GM23338 (cell line): ENCODE measurements at regions not wholly inside any gene's neighbourhood (a gene's known extent, or its start where the extent isn't known, plus 50 kb on each side); places are given as distances from the start of the nearest gene placed in this dataset.

Source experiments
- EZH2 ChIP-seq: fragments of 200-600 bp; sonication (generic); IDR thresholded peaks from one replicate; pipeline ENCODE4 v1.8.0; 2017; ENCODE audit warnings: antibody characterized with exemption, mild to moderate bottlenecking, low read depth; ENCODE audit not compliant: unreplicated experiment
- EZH2phosphoT487 ChIP-seq: fragments of 200-600 bp; sonication (generic); IDR thresholded peaks from one replicate; pipeline ENCODE4 v1.8.1; 2018; ENCODE audit warnings: antibody characterized with exemption; ENCODE audit not compliant: unreplicated experiment
- JUNB ChIP-seq: IDR thresholded peaks from one replicate; pipeline ENCODE4 v1.6.1; 2016; ENCODE audit warnings: antibody characterized with exemption; ENCODE audit not compliant: unreplicated experiment
- POLR2AphosphoS5 ChIP-seq: IDR thresholded peaks from 2 replicates; pipeline ENCODE4 v1.6.1; 2016; ENCODE audit warnings: antibody characterized with exemption, low read depth
- ZNF114 ChIP-seq: fragments of 250-450 bp; sonication (Bioruptor Pico); IDR thresholded peaks from 2 replicates; pipeline ENCODE4 v1.5.0; 2020; ENCODE audit warnings: mild to moderate bottlenecking, moderate library complexity
- TF ChIP-seq, protein P1 (sequence below), 2 experiments: fragments of 200-600 bp in 1 of 2; sonication (generic) in 1 of 2; conservative IDR thresholded peaks; 2 replicates each; pipeline versions ENCODE4 v1.5.1 to v1.6.1; 2016 to 2017; ENCODE audit warnings: antibody characterized with exemption in 2 of 2, low read depth in 2 of 2, mild to moderate bottlenecking in 2 of 2, moderate library complexity in 1 of 2

DNA sequence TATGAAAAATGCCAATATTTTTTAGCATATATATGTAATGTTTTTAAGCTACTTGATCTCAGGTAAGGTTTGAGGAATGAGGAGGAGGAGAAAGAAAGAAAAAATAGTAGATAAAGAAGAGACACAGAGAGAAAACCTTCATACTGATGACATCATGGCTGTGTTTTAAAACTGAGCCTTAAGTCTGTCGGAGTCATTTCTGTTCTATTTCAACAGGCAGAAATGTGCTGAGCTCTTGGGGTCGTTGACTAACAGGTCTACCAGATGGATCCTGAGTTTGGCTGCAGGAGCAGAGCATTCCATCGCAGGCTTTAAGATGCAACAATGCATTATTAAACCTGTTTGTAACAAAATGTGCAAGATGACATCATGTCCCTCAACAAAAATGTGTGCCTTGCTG is 356.0 kb downstream of the TGFB2 start:
- TF ChIP-seq, protein P1, sequence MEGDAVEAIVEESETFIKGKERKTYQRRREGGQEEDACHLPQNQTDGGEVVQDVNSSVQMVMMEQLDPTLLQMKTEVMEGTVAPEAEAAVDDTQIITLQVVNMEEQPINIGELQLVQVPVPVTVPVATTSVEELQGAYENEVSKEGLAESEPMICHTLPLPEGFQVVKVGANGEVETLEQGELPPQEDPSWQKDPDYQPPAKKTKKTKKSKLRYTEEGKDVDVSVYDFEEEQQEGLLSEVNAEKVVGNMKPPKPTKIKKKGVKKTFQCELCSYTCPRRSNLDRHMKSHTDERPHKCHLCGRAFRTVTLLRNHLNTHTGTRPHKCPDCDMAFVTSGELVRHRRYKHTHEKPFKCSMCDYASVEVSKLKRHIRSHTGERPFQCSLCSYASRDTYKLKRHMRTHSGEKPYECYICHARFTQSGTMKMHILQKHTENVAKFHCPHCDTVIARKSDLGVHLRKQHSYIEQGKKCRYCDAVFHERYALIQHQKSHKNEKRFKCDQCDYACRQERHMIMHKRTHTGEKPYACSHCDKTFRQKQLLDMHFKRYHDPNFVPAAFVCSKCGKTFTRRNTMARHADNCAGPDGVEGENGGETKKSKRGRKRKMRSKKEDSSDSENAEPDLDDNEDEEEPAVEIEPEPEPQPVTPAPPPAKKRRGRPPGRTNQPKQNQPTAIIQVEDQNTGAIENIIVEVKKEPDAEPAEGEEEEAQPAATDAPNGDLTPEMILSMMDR (conservative IDR thresholded peaks at IDR 0.05; ENCODE audit: low read depth in 2 of 2): no peak
- TF ChIP-seq JUNB (no peak), POLR2AphosphoS5 (no peak), EZH2phosphoT487 (no peak), ZNF114 (CRISPR knock-in tag) (no peak), EZH2 (no peak)
